ENCODE measurements at regions not wholly inside any gene's neighbourhood (a gene's known extent, or its start where the extent isn't known, plus 50 kb on each side); places are given as distances from the start of the nearest gene placed in this dataset.

- TF ChIP-seq MAX (IDR thresholded peaks at IDR 0.05) = no peak
- no peak for TF ChIP-seq CEBPB (IDR thresholded peaks at IDR 0.05)
- TF ChIP-seq CREB1 (IDR thresholded peaks at IDR 0.05; ENCODE audit: low read depth) = no peak
- no peak for TF ChIP-seq ZBTB7A (IDR thresholded peaks at IDR 0.05; ENCODE audit: low read depth)
- TF ChIP-seq NFIC (IDR thresholded peaks at IDR 0.05) = no peak
- TF ChIP-seq RAD21 (IDR thresholded peaks at IDR 0.05; ENCODE audit: low read depth) = no peak
- TF ChIP-seq TCF12 (IDR thresholded peaks at IDR 0.05; ENCODE audit: low read depth) = no peak
- no peak for TF ChIP-seq FOXM1 (IDR thresholded peaks at IDR 0.05; ENCODE audit: borderline replicate concordance, low read depth)
- TF ChIP-seq TAF1 (IDR thresholded peaks at IDR 0.05; ENCODE audit: low read depth) = no peak
- TF ChIP-seq YY1 (IDR thresholded peaks at IDR 0.05; ENCODE audit: low read depth) = no peak
Observed at GRCh38 chr5:154694159-154694558, 61.0 kb upstream of the LARP1 start.

GRCh38 chr5:154690488-154690887 is 64.7 kb upstream of the LARP1 start:
- TF ChIP-seq FOXM1 (IDR thresholded peaks at IDR 0.05; ENCODE audit: borderline replicate concordance, low read depth) (no peak), CREB1 (IDR thresholded peaks at IDR 0.05; ENCODE audit: low read depth) (no peak), REST (IDR thresholded peaks at IDR 0.05; ENCODE audit: low read depth) (no peak), YY1 (IDR thresholded peaks at IDR 0.05; ENCODE audit: low read depth) (no peak), CEBPB (IDR thresholded peaks at IDR 0.05) (no peak), EP300 (IDR thresholded peaks at IDR 0.05; ENCODE audit: borderline replicate concordance) (no peak), USF1 (IDR thresholded peaks at IDR 0.05) (no peak), TCF12 (IDR thresholded peaks at IDR 0.05; ENCODE audit: low read depth) (no peak), TAF1 (IDR thresholded peaks at IDR 0.05; ENCODE audit: low read depth) (no peak), EGR1 (IDR thresholded peaks at IDR 0.05) (no peak), RAD21 (IDR thresholded peaks at IDR 0.05; ENCODE audit: low read depth) (no peak), ZBTB7A (IDR thresholded peaks at IDR 0.05; ENCODE audit: low read depth) (no peak), NFIC (IDR thresholded peaks at IDR 0.05) (no peak), TEAD4 (IDR thresholded peaks at IDR 0.05) (no peak), MAX (IDR thresholded peaks at IDR 0.05) (no peak)

- TF ChIP-seq REST (IDR thresholded peaks at IDR 0.05; ENCODE audit: low read depth) (no peak), EGR1 (IDR thresholded peaks at IDR 0.05) (no peak), TEAD4 (IDR thresholded peaks at IDR 0.05) (no peak), NFIC (IDR thresholded peaks at IDR 0.05) (no peak), CEBPB (IDR thresholded peaks at IDR 0.05) (no peak), YY1 (IDR thresholded peaks at IDR 0.05; ENCODE audit: low read depth) (no peak), ZBTB7A (IDR thresholded peaks at IDR 0.05; ENCODE audit: low read depth) (no peak), MAX (IDR thresholded peaks at IDR 0.05) (no peak), EP300 (IDR thresholded peaks at IDR 0.05; ENCODE audit: borderline replicate concordance) (no peak)
Observed at GRCh38 chr5:154686490-154686889, 68.7 kb upstream of the LARP1 start.

GRCh38 chr5:154683101-154683880 is 71.9 kb upstream of the LARP1 start:
- TF ChIP-seq FOXM1 (IDR thresholded peaks at IDR 0.05; ENCODE audit: borderline replicate concordance, low read depth) = no peak
- no peak for TF ChIP-seq EGR1 (IDR thresholded peaks at IDR 0.05)
- TF ChIP-seq CREB1 (IDR thresholded peaks at IDR 0.05; ENCODE audit: low read depth) = no peak
- TF ChIP-seq YY1 (IDR thresholded peaks at IDR 0.05; ENCODE audit: low read depth) = no peak
- TF ChIP-seq EP300 (IDR thresholded peaks at IDR 0.05; ENCODE audit: borderline replicate concordance) = no peak
- TF ChIP-seq ZBTB7A (IDR thresholded peaks at IDR 0.05; ENCODE audit: low read depth) = no peak
- TF ChIP-seq REST (IDR thresholded peaks at IDR 0.05; ENCODE audit: low read depth) = no peak
- TF ChIP-seq USF1 (IDR thresholded peaks at IDR 0.05) = no peak
- TF ChIP-seq RAD21 (IDR thresholded peaks at IDR 0.05; ENCODE audit: low read depth) = no peak
- no peak for TF ChIP-seq CEBPB (IDR thresholded peaks at IDR 0.05)
- TF ChIP-seq MAX (IDR thresholded peaks at IDR 0.05) = no peak
- TF ChIP-seq NFIC (IDR thresholded peaks at IDR 0.05) = no peak
- no peak for TF ChIP-seq TCF12 (IDR thresholded peaks at IDR 0.05; ENCODE audit: low read depth)
